Neural cell (in vitro differentiated cells): ENCODE measurements at regions not wholly inside any gene's neighbourhood (a gene's known extent, or its start where the extent isn't known, plus 50 kb on each side); places are given as distances from the start of the nearest gene placed in this dataset.

Experiments
- H2AFZ ChIP-seq: fragments of 200-600, 300-800 bp; sonication (generic), shearing (Covaris generic); 2 replicates; pipeline ENCODE4 v1.6.0; 2014; ENCODE audit warnings: low read depth, mild to moderate bottlenecking, antibody characterized with exemption, low read length, moderate library complexity
- H3F3A ChIP-seq: fragments of 200-600 bp; shearing (Covaris generic); 2 replicates; pipeline ENCODE4 v1.6.1; 2016; ENCODE audit warnings: mild to moderate bottlenecking, moderate library complexity, mixed read lengths, antibody characterized with exemption, low read length; ENCODE audit not compliant: insufficient read depth, poor library complexity, severe bottlenecking
- H3K27ac ChIP-seq: fragments of 200-600, 300-800 bp; sonication (generic), shearing (Covaris generic); 2 replicates; pipeline ENCODE4 v1.5.1; 2014; ENCODE audit warnings: mild to moderate bottlenecking, low read length, moderate library complexity
- H3K27me3 ChIP-seq: fragments of 300-800, 200-600 bp; sonication (generic), shearing (Covaris generic); 2 replicates; pipeline ENCODE4 v1.6.0; 2014; ENCODE audit warnings: mild to moderate bottlenecking, low read depth, low read length, moderate library complexity; ENCODE audit not compliant: insufficient read depth
- H3K36me3 ChIP-seq: fragments of 300-800, 200-600 bp; sonication (generic), shearing (Covaris generic); 2 replicates; pipeline ENCODE4 v1.5.1; 2014; ENCODE audit warnings: mild to moderate bottlenecking, antibody characterized with exemption, low read length, moderate library complexity; ENCODE audit not compliant: insufficient read depth
- H3K4me2 ChIP-seq: fragments of 300-800, 200-600 bp; sonication (generic), shearing (Covaris generic); 2 replicates; pipeline ENCODE4 v1.6.0; 2014; ENCODE audit warnings: mild to moderate bottlenecking, low read length
- H3K4me3 ChIP-seq: fragments of 300-800, 200-600 bp; sonication (generic), shearing (Covaris generic); 2 replicates; pipeline ENCODE4 v1.5.1; 2014; ENCODE audit warnings: mild to moderate bottlenecking, low read length, moderate library complexity
- H3K79me2 ChIP-seq: fragments of 200-600 bp; shearing (Covaris generic); replicated peaks from 2 replicates; pipeline ENCODE4 v1.6.0; 2014; ENCODE audit warnings: mild to moderate bottlenecking, low read length, moderate library complexity; ENCODE audit not compliant: insufficient read depth
- H3K9ac ChIP-seq: fragments of 300-800, 200-600 bp; sonication (generic), shearing (Covaris generic); 2 replicates; pipeline ENCODE4 v1.6.1; 2016; ENCODE audit warnings: mild to moderate bottlenecking, low read length, mixed read lengths
- H3K9me2 ChIP-seq: fragments of 200-600 bp; shearing (Covaris generic); 2 replicates; pipeline ENCODE4 v1.6.1; 2016; ENCODE audit warnings: mild to moderate bottlenecking, low read length, mixed read lengths; ENCODE audit not compliant: insufficient read depth
- H3K9me3 ChIP-seq: fragments of 200-600, 300-800 bp; sonication (generic), shearing (Covaris generic); 2 replicates; pipeline ENCODE4 v1.6.1; 2016; ENCODE audit warnings: mild to moderate bottlenecking, mixed run types, low read length, moderate library complexity, mixed read lengths
- H4K20me1 ChIP-seq: fragments of 200-600 bp; shearing (Covaris generic); 2 replicates; pipeline ENCODE4 v1.6.1; 2016; ENCODE audit warnings: mild to moderate bottlenecking, mixed run types; ENCODE audit not compliant: insufficient read depth
- CTCF ChIP-seq: fragments of 450-650 bp; IDR thresholded peaks from 2 replicates; pipeline ENCODE4 v1.5.1; 2014; ENCODE audit warnings: antibody characterized with exemption, mild to moderate bottlenecking, moderate library complexity; ENCODE audit not compliant: poor library complexity, severe bottlenecking
- EP300 ChIP-seq: fragments of 450-650 bp; conservative IDR thresholded peaks from 2 replicates; pipeline ENCODE4 v1.6.1; 2014; ENCODE audit warnings: antibody characterized with exemption, mild to moderate bottlenecking, moderate library complexity; ENCODE audit not compliant: poor library complexity, severe bottlenecking
- EZH2 ChIP-seq: fragments of 200-600, 300-800 bp; shearing (Covaris generic), sonication (generic); IDR thresholded peaks from 2 replicates; pipeline ENCODE4 v1.6.1; 2014; ENCODE audit warnings: antibody characterized with exemption, low read length, borderline replicate concordance, mild to moderate bottlenecking; ENCODE audit not compliant: insufficient read depth, poor library complexity, severe bottlenecking
- MXI1 ChIP-seq: fragments of 450-650 bp; conservative IDR thresholded peaks from 2 replicates; pipeline ENCODE4 v1.6.1; 2014; ENCODE audit warnings: antibody characterized with exemption, mild to moderate bottlenecking; ENCODE audit not compliant: poor library complexity, severe bottlenecking
- POLR2AphosphoS5 ChIP-seq: IDR thresholded peaks from 2 replicates; pipeline ENCODE4 v1.6.1; 2012
- RAD21 ChIP-seq: fragments of 450-650 bp; conservative IDR thresholded peaks from 2 replicates; pipeline ENCODE4 v1.6.1; 2014; ENCODE audit warnings: antibody characterized with exemption, mild to moderate bottlenecking, moderate library complexity
- REST ChIP-seq: IDR thresholded peaks from 2 replicates; pipeline ENCODE4 v1.6.1; 2012; ENCODE audit warnings: borderline replicate concordance
- SMC3 ChIP-seq: fragments of 450-650 bp; conservative IDR thresholded peaks from 2 replicates; pipeline ENCODE4 v1.6.1; 2014; ENCODE audit warnings: antibody characterized with exemption, mild to moderate bottlenecking, moderate library complexity; ENCODE audit not compliant: poor library complexity
- TAF1 ChIP-seq: IDR thresholded peaks from 2 replicates; pipeline ENCODE4 v1.6.1; 2012; ENCODE audit warnings: low read depth

- no peaks in the 10 kb centered on the region for H3K27me3 ChIP-seq
- no peaks in the 10 kb centered on the region for H3K36me3 ChIP-seq
- no peaks in the 10 kb centered on the region for H3K9me3 ChIP-seq
- H2AFZ ChIP-seq = no peak overlapping the region
- TF ChIP-seq CTCF (no peak), EZH2 (no peak), TAF1 (no peak), POLR2AphosphoS5 (no peak), REST (no peak), SMC3 (no peak), RAD21 (no peak), EP300 (no peak), MXI1 (no peak)
- H3K79me2 ChIP-seq = no peaks in the 10 kb centered on the region
- H3K4me2 ChIP-seq = no peak overlapping the region
- no peaks in the 10 kb centered on the region for H4K20me1 ChIP-seq
- H3K9me2 ChIP-seq = no peaks in the 10 kb centered on the region
- H3K4me3 ChIP-seq = no peak overlapping the region
- no peak overlapping the region for H3K27ac ChIP-seq
- no peaks in the 10 kb centered on the region for H3F3A ChIP-seq
- H3K9ac ChIP-seq = no peak overlapping the region
Measured at GRCh38 chr3:175977968-175978752, 1119.0 kb downstream of the NAALADL2 start.

- Histone ChIP-seq H3K36me3 (no peaks in the 10 kb centered on the region), H3K27ac (no peak overlapping the region), H3K27me3 (no peaks in the 10 kb centered on the region), H2AFZ (no peak overlapping the region), H3K9me3 (no peaks in the 10 kb centered on the region), H3K9me2 (no peaks in the 10 kb centered on the region), H4K20me1 (no peaks in the 10 kb centered on the region), H3F3A (no peaks in the 10 kb centered on the region), H3K9ac (no peak overlapping the region), H3K4me3 (no peak overlapping the region), H3K4me2 (no peak overlapping the region), H3K79me2 (no peaks in the 10 kb centered on the region)
- TF ChIP-seq POLR2AphosphoS5 (no peak), MXI1 (no peak), SMC3 (no peak), CTCF (no peak), RAD21 (no peak), EZH2 (no peak), TAF1 (no peak), EP300 (no peak), REST (no peak)
Measured at GRCh38 chr3:175969456-175969855, 1110.3 kb downstream of the NAALADL2 start.
